HPDE6-E6E7 (cell line): ENCODE measurements at regions not wholly inside any gene's neighbourhood (a gene's known extent, or its start where the extent isn't known, plus 50 kb on each side); places are given as distances from the start of the nearest gene placed in this dataset.

ENCODE experiments used
- DNase-seq: peaks from one replicate; pipeline ENCODE4 v3.0.0; 2011; ENCODE audit warnings: missing footprints; ENCODE audit errors: extremely low spot score

- peak; percentile 22 for DNase-seq
These were observed 60.4 kb downstream of the FOXI2 start for GRCh38 chr10:127797339-127797738.

GRCh38 chr10:127798111-127798510, 61.1 kb downstream of the FOXI2 start:
- DNase-seq: no peak

- no peak for DNase-seq
These were observed 64.3 kb downstream of the FOXI2 start for GRCh38 chr10:127801302-127801701.

GRCh38 chr10:127802531-127803095, 65.6 kb downstream of the FOXI2 start:
- DNase-seq: no peak

GRCh38 chr10:127804696-127805095, 67.7 kb downstream of the FOXI2 start:
- no peak for DNase-seq

GRCh38 chr10:127805950-127806349, 69.0 kb downstream of the FOXI2 start:
- DNase-seq: no peak

GRCh38 chr10:127812041-127812440, 75.1 kb downstream of the FOXI2 start:
- DNase-seq: no peak

GRCh38 chr10:127813290-127813689, 76.3 kb downstream of the FOXI2 start:
- DNase-seq: no peak

- no peak for DNase-seq
These were observed 77.6 kb downstream of the CLRN3 start for GRCh38 chr10:127815147-127815546.

GRCh38 chr10:127824826-127825225, 67.9 kb downstream of the CLRN3 start:
- DNase-seq: no peak

GRCh38 chr10:127826154-127826725, 66.5 kb downstream of the CLRN3 start:
- DNase-seq: no peak

- DNase-seq: no peak
These were observed 65.2 kb downstream of the CLRN3 start for GRCh38 chr10:127827354-127828140.
